CD4-positive, alpha-beta T cell treated with Interleukin-15 for 1 hour (primary cell): ENCODE measurements at regions not wholly inside any gene's neighbourhood (a gene's known extent, or its start where the extent isn't known, plus 50 kb on each side); places are given as distances from the start of the nearest gene placed in this dataset.

Experiments used
- DNase-seq: peaks from one replicate; pipeline ENCODE4 v3.0.0-alpha.2; 2020

DNA sequence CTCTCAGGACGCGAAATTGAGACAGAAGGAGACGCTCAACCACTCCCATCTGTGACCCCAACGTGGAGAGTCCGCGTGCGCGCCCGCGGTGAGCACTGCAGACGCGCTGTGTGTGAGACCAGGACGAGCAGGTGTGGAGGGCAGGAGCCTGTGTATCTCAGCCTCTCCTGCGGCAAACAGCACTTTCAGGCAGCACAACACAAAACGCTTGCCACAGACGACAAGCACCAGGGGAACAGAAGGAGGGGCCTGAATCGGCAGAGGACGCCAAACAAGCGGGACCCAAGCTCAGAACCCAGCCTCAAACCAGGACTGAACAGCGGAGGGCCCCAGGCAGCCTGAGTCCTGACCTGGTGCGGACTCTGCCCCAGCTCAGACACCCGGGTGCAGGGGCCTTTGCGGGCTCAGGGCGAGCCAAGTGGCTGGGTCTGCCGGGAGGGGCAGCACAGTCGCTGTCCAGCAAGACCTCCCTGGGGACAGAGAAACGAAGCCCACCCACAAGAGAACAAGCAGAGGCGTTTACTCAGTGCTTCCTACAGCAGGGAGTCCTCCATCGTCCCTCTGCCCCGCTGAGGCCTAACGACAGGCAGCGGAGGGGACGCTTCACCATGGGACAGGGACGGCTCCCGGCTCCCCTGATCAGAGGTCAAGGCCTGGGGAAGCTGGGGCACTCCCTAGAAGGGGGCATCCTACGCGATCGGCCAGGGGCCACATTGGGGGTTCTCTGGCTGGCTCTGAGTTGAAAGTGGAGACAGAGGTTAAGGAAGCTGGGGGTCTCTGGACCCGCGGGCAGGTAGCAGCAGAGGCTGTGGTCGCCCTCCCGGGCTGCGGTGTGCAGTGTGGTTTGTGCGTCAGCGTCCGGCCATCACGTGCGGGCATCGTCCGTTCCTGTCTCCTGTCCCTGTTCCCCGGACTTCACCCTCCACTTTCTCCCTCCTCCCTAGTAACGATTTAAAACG lies 560.8 kb downstream of the BRD1 start:
- no peak for DNase-seq

GRCh38 chr22:49264696-49265095 lies 563.0 kb downstream of the BRD1 start:
- no peak for DNase-seq

GRCh38 chr22:49263101-49263500 lies 564.6 kb downstream of the BRD1 start:
- no peak for DNase-seq

DNA sequence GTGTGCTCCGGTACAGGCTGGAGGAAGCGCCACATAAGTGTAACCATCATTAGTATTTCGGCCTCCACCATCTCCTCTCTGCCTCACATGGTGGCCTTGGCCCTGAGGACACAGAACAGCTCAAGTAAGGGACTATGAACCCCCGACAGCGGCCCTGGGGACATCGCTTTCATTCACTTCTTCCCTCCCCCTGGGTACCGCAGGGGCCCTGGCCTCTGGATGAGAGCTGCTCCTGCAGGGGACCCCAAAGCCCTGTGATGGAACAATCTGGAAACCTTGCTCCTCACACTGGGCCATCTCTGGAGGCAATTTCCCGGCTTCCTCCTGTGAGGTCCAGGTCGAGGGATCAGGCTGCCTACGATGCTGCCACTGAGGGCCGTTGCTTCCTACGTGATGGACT lies 565.5 kb downstream of the BRD1 start:
- DNase-seq, result no peak

- DNase-seq, result no peak
Measured at GRCh38 chr22:49261616-49262015, 566.1 kb downstream of the BRD1 start.

DNA sequence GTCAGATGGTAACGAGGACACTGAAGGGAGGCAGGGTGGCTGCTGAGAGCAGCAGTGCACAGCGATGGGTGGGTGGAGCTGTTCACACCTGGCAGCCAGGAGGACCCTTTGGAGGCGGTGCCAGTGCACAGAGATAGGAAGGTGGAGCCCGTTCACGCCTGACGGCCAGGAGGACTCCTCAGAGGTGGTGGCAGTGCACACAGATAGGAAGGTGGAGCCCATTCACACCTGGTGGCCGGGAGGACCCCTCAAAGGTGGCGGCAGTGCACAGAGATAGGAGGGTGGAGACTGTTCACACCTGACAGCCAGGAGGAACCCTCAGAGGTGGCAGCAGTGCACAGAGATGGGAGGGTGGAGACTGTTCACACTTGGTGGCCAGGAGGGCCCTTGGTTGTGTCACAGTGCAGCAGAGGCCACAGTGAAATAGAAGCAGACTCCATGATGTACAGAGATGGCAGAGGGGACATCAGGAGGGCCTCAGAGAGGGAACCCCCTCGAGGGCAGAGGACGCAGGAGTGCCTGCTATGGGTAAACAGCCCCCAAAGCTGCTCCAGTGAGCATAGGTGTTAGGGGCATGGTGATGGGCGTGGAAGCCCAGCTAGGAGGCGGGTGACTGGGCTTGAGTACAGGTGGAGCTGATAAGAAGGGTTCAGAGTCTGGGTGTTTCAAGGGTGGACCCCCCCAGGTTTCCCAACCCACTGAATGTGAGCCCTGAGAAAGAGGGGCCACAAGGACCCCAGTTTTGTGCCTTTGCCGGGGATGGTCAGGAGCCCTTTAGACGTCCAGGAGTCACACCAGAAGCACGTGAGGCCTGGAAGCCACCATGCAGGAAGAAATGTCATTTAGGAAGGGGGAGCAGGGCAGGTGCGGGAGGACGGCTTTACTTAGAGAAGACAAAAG lies 566.7 kb downstream of the BRD1 start:
- no peak for DNase-seq

GRCh38 chr22:49259839-49260615 lies 567.6 kb downstream of the BRD1 start:
- DNase-seq, result no peak

GRCh38 chr22:49258107-49259010 lies 569.3 kb downstream of the BRD1 start:
- no peak for DNase-seq

- DNase-seq, result no peak
Measured at GRCh38 chr22:49257551-49257961, 570.1 kb downstream of the BRD1 start.

DNA sequence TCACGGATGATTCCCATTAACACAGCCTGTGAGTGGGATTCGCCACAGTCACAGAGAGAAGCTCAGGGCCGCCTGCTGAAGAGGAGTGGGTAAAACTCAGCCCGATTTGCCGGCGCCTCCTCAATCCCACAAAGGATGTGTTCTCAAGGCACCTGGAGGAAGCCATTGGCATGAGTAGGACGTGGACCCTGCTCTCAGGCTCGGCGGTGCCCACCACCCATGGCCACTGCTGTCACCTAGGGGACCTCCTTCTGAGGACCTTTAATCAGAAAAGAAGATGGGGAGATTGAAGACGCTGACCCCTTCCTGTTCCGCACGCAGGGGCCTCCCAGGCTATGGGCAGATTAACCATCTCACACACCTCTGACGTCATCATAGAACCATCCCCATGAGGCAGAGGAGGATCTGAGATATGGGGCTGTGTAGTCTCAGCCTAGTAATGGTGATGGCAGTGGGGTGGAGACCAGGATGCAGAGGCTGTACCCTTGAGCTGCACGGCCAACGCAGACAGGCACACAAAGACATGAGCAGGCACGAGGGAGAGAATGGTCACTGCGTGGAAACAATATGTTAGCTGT lies 571.8 kb downstream of the BRD1 start:
- no peak for DNase-seq

GRCh38 chr22:49255154-49255553 lies 572.5 kb downstream of the BRD1 start:
- no peak for DNase-seq

DNA sequence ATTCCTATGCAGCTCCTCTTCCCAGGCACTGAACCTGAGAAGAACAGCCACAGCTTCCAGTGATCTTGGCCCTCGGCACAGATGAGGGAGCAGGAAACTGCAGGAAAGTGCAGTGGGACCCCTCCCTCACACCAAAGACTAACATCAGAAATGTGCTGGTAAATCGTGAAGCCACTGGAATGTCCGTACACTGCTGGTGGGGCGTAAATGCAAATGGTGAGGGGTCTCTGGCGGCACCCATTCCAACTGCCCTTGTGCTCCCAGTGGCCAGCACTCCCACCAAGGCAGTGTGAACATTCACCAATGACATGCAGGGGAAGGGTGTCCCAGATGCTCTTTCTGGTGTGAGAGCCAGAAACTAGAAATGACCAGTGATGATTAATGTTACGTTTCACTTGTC lies 574.0 kb downstream of the BRD1 start:
- no peak for DNase-seq

- no peak for DNase-seq
Measured at GRCh38 chr22:49251371-49251770, 576.3 kb downstream of the BRD1 start.

GRCh38 chr22:49247194-49247924 lies 580.3 kb downstream of the BRD1 start:
- DNase-seq, result no peak

GRCh38 chr22:49244466-49245420 lies 582.9 kb downstream of the BRD1 start:
- no peak for DNase-seq

DNA sequence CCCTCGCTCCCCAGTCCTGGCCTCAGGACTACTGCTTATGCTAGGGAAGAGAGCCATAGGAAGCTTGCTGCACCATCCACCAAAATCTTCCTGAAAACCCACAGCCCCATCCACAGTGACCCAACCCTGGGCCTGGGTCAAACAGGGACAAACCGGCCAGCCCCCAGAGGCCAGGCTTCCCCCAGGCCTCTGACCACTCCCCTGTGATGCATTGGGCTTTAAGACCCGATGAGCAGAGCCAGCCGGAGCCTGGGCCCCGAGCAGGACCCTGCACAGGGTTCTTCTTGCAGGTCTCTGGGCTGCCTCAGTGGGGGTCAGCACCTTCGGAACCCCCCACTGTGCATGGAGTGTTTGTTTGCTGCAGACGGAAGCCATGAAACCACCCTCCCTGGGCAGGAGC lies 583.7 kb downstream of the BRD1 start:
- no peak for DNase-seq

GRCh38 chr22:49243335-49243734 lies 584.3 kb downstream of the BRD1 start:
- no peak for DNase-seq

- no peak for DNase-seq
Measured at GRCh38 chr22:49242480-49242879, 585.2 kb downstream of the BRD1 start.

DNA sequence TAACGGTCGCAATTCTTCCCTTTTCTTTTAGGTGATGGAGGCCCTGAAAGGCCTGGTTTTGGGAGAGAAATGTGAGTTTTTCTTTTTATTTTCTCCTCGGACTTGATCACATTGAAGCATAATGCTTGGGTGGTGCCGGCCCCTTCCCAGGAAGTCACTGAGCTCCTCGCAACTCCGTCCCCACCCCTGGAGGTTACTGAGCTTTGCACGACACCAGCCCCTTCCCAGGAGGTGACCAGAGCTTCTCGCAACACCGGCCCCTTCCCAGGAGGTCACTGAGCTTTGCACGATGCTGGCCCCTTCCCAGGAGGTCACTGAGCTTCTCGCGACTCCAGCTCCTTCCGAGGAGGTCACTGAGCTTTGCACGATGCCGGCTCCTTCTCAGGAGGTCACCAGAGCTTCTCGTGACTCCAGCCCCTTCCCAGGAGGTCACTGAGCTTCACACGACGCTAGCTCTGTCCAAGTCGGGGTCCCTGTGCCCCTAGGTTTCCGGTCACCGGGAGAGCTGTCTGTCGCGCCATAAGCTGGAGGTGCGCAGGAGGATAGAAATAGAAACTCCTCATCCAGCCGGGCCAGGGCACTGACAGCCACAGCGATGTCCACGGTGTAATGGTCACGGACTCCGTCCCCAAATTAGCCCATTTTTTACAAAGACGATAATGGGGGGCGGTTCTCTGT lies 586.4 kb downstream of the BRD1 start:
- DNase-seq, result no peak
